Stimulated activated naive B cell treated with anti-CD40 and anti-IgM and Interleukin-4, amounts not matched to agents 10 μg/mL and 1 μg/mL and 100 μg/mL, for 72 hours (primary cell): ENCODE measurements at regions not wholly inside any gene's neighbourhood (a gene's known extent, or its start where the extent isn't known, plus 50 kb on each side); places are given as distances from the start of the nearest gene placed in this dataset.

ENCODE experiments used
- ATAC-seq, 2 donors: fragments of 150-1000 bp; cut with Tn5 transposase; replicated peaks; 2 replicates each; pipeline ENCODE4 v1.10.0; 2021; ENCODE audit warnings: moderate library complexity in 1 of 2
- DNase-seq: peaks from one replicate; pipeline ENCODE4 v3.0.0; 2021
- H3K27ac Mint-ChIP-seq: one replicate; pipeline ENCODE4 v1.8.0; 2022; ENCODE audit warnings: mild to moderate bottlenecking, mixed read lengths
- H3K27me3 Mint-ChIP-seq, 2 donors: one replicate each; pipeline ENCODE4 v1.8.0; 2022; ENCODE audit warnings: mixed read lengths in 2 of 2
- H3K36me3 Mint-ChIP-seq, 2 donors: one replicate each; pipeline ENCODE4 v1.8.0; 2022; ENCODE audit warnings: mixed read lengths in 2 of 2, mild to moderate bottlenecking in 1 of 2
- H3K4me1 Mint-ChIP-seq, 2 donors: one replicate each; pipeline ENCODE4 v1.8.0; 2022; ENCODE audit warnings: mixed read lengths in 2 of 2, mild to moderate bottlenecking in 1 of 2
- H3K4me3 Mint-ChIP-seq, 2 donors: one replicate each; pipeline ENCODE4 v1.8.0; 2022; ENCODE audit warnings: mild to moderate bottlenecking in 2 of 2, mixed read lengths in 2 of 2, moderate library complexity in 1 of 2
- H3K9me3 Mint-ChIP-seq, 2 donors: one replicate each; pipeline ENCODE4 v1.8.0; 2022; ENCODE audit warnings: mixed read lengths in 2 of 2, mild to moderate bottlenecking in 1 of 2

GRCh38 chrY:7825874-7826273 lies 914.3 kb upstream of the AMELY start:
- no peak overlapping the region for H3K27ac Mint-ChIP-seq
- no peaks in the 10 kb centered on the region for H3K9me3 Mint-ChIP-seq
- H3K36me3 Mint-ChIP-seq = no peaks in the 10 kb centered on the region
- no peaks in the 10 kb centered on the region for H3K4me1 Mint-ChIP-seq
- ATAC-seq = no peak
- no peak for DNase-seq
- no peaks in the 10 kb centered on the region for H3K27me3 Mint-ChIP-seq
- H3K4me3 Mint-ChIP-seq = no peak overlapping the region

GRCh38 chrY:7821295-7822035 lies 909.9 kb upstream of the AMELY start:
- Mint-ChIP-seq H3K27me3 (no peaks in the 10 kb centered on the region), H3K27ac (no peak overlapping the region), H3K4me3 (no peak overlapping the region), H3K4me1 (peaks cover 0 to 5% of the 10 kb centered on the region in 2 donors), H3K9me3 (no peaks in the 10 kb centered on the region), H3K36me3 (no peaks in the 10 kb centered on the region)
- ATAC-seq (no peak), DNase-seq (no peak)

GRCh38 chrY:7818924-7819323 lies 907.4 kb upstream of the AMELY start:
- Mint-ChIP-seq H3K36me3 (no peaks in the 10 kb centered on the region), H3K27ac (no peak overlapping the region), H3K4me3 (no peak overlapping the region), H3K27me3 (no peaks in the 10 kb centered on the region), H3K4me1 (peaks cover 0 to 10% of the 10 kb centered on the region in 2 donors), H3K9me3 (no peaks in the 10 kb centered on the region)
- peak in 1 of 2 donors; percentile 63 for ATAC-seq
- DNase-seq = no peak

GRCh38 chrY:7816567-7816966 lies 905.0 kb upstream of the AMELY start:
- Mint-ChIP-seq H3K9me3 (no peaks in the 10 kb centered on the region), H3K27me3 (no peaks in the 10 kb centered on the region), H3K36me3 (no peaks in the 10 kb centered on the region), H3K27ac (no peak overlapping the region), H3K4me1 (peaks cover 0 to 10% of the 10 kb centered on the region in 2 donors), H3K4me3 (no peak overlapping the region)
- no peak for DNase-seq
- ATAC-seq = peak in 1 of 2 donors; percentile 68

DNA sequence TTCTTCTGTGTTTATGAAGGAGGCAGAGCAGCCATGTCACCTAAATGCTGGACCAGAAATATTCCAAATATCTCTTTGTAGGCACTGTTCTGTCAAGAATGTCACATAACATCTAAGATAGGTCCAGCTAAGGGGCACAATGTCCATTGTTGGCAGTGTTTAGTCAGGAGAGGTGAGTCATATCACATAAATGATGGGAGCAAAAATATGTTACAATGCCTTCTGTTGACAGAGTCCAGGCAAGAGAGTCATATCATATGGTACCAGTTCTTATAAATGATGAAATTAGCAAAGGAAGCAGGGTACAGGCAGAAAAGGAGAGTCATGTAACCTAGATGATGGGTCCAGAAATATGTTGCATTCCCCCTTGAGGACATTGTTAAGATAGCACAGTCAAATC lies 904.4 kb upstream of the AMELY start:
- Mint-ChIP-seq H3K4me1 (peaks cover 0 to 10% of the 10 kb centered on the region in 2 donors), H3K4me3 (no peak overlapping the region)

DNA sequence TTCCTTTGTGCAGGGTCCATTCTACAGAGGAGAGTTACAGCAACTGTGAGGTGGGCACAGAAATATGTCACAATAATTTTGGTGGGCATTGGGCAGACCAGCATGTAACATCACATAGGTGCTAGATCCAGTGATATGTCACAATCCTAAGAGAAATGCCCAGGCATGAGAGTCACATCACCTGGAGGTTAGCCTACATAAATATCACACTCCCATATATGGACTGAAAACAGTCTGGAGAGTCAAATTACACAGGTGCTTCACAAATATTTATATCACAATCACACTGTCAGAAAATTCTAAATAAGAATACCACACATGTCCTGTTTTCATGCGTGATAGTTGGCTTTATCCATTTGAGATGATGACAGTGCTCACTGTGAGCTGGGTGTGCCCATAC lies 903.7 kb upstream of the AMELY start:
- ATAC-seq (no peak), DNase-seq (no peak)
- H3K27ac Mint-ChIP-seq = no peak overlapping the region
- no peaks in the 10 kb centered on the region for H3K36me3 Mint-ChIP-seq
- no peak overlapping the region for H3K4me3 Mint-ChIP-seq
- peaks cover 0 to 10% of the 10 kb centered on the region in 2 donors for H3K4me1 Mint-ChIP-seq
- no peaks in the 10 kb centered on the region for H3K9me3 Mint-ChIP-seq
- H3K27me3 Mint-ChIP-seq = no peaks in the 10 kb centered on the region

More for the DNA sequence above, 904.4 kb upstream of the AMELY start:
- Mint-ChIP-seq H3K27me3 (no peaks in the 10 kb centered on the region), H3K9me3 (no peaks in the 10 kb centered on the region), H3K27ac (no peak overlapping the region), H3K36me3 (no peaks in the 10 kb centered on the region)
- DNase-seq (no peak), ATAC-seq (no peak)

DNA sequence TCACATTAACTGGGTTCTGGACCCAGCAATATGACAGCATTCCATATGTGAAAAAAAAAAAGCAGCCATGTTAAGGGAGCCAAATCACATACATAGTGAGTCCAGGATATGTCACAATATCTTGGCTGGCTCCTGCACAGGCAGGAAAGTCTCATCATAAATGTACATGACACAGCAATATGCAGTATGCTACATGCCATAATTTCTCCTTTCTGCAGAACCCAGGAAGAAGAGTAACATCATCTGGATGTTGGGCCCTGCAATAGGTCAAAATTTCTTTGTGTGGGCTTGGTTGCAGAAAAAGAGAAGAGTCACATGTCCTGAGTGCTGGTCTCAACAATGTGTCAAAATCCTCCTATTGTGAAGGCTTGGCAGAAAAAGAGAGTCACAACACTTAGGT lies 902.8 kb upstream of the AMELY start:
- peaks cover 0 to 10% of the 10 kb centered on the region in 2 donors for H3K4me1 Mint-ChIP-seq
- DNase-seq = no peak
- no peak overlapping the region for H3K4me3 Mint-ChIP-seq
- no peaks in the 10 kb centered on the region for H3K9me3 Mint-ChIP-seq
- ATAC-seq = no peak
- H3K27ac Mint-ChIP-seq = no peak overlapping the region
- no peaks in the 10 kb centered on the region for H3K27me3 Mint-ChIP-seq
- no peaks in the 10 kb centered on the region for H3K36me3 Mint-ChIP-seq

DNA sequence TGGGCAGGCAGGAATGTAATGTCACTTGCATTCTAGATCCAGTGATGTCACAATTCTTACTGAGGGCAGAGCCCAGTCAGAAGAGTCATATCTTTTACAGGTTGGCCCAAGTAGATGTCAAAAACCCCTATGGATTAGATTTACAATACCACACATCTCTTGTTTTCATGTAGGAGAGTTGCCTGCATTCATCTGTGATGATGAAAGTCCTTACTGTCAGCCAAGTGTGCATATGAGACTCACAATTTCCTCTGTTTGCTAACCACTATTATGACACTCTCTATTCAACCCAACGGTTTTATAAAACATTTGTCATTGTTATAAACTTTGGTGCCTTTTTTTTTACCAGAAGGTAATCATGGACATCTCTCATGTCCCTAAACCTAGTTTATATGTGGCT lies 898.8 kb upstream of the AMELY start:
- Mint-ChIP-seq H3K4me1 (no peaks in the 10 kb centered on the region), H3K4me3 (no peak overlapping the region), H3K36me3 (no peaks in the 10 kb centered on the region), H3K9me3 (no peaks in the 10 kb centered on the region), H3K27ac (no peak overlapping the region), H3K27me3 (no peaks in the 10 kb centered on the region)
- ATAC-seq (no peak), DNase-seq (no peak)

DNA sequence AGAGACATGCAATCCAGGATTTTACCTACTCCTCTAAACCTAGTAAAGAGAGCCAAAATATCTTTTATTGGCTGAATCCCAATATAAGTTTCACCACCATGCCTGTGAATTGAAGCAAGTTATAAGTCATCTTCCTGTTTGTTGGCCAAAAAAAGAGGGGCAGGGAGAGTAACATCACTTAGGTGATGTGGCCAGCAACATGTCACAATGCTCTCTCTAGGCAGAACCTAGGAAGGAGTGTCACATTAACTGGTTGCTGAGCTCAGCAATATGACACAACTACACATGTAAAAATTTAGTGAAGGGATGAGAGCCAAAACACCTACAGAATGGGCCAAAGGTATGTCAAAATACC lies 895.9 kb upstream of the AMELY start:
- DNase-seq (no peak), ATAC-seq (no peak)
- Mint-ChIP-seq H3K4me3 (no peak overlapping the region), H3K27me3 (no peaks in the 10 kb centered on the region), H3K27ac (no peak overlapping the region), H3K4me1 (no peaks in the 10 kb centered on the region), H3K9me3 (no peaks in the 10 kb centered on the region), H3K36me3 (no peaks in the 10 kb centered on the region)

DNA sequence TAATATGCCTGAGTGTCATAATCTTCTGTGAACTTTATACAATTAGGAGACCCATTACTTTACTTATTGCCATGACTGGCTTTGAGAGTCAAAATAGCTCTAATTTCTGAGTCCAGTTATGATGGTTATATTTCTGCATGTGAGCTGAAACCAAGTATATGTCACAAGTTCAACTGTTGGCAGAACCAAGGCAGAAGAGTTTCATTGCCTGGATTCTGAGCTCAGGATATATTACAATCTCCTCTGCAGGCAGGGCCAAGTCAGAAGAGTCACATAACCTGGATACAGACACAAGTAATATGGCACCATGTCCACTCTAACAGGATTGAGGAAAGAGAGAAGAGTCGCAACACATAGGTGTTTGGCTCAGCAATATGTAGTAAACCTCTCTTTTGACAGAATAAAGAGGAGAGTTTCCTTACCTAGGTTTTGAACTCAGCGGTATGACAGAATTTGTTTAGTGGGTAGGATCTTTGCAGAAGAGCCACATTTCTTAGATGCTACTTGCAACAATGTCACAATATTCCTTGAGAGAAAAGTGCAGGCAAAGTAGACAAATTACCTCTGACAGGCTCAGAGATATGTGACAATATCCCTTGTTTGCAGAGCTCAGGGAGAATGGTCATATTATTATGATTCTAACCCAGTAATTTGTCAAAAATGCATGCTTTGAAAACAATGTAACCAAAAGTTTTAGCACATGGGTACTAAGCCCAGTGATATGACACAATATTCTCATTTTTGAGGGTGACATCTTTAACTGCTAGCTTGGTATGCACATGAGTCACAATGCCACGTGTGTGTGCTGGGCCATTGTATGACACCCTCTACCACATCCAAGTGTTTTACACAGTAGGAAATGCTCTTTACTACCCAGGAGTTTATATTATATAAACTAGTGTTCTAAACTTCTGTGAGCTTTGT lies 895.3 kb upstream of the AMELY start:
- Mint-ChIP-seq H3K4me3 (no peak overlapping the region), H3K9me3 (no peaks in the 10 kb centered on the region), H3K36me3 (no peaks in the 10 kb centered on the region), H3K27ac (no peak overlapping the region), H3K27me3 (no peaks in the 10 kb centered on the region), H3K4me1 (no peaks in the 10 kb centered on the region)
- DNase-seq (no peak), ATAC-seq (no peak)

- H3K27ac Mint-ChIP-seq = no peak overlapping the region
- H3K9me3 Mint-ChIP-seq = peaks cover 0 to 6% of the 10 kb centered on the region in 2 donors
- no peaks in the 10 kb centered on the region for H3K4me1 Mint-ChIP-seq
- H3K27me3 Mint-ChIP-seq = no peaks in the 10 kb centered on the region
- DNase-seq (no peak), ATAC-seq (no peak)
- no peaks in the 10 kb centered on the region for H3K36me3 Mint-ChIP-seq
- no peak overlapping the region for H3K4me3 Mint-ChIP-seq
These were observed 894.1 kb upstream of the AMELY start for GRCh38 chrY:7805624-7806023.

DNA sequence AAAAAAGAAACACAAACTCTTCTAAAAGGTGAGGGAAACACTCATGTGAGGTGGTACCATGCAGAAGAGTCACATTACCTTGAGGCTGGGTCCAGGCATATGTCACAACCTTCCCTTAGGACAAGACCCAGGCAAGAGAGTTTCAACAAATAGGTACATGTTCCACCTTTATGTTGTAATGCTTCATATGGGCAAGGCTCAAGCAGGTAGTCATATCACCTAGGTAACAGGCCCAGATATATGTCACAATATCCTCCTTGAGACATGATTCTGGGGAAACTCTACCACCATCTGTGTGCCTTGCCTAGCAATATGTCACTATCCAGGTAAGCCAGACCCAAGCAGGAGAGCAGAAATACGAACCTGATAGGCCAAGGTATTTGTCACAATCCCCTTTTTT lies 892.2 kb upstream of the AMELY start:
- Mint-ChIP-seq H3K4me1 (no peaks in the 10 kb centered on the region), H3K4me3 (no peak overlapping the region), H3K9me3 (peaks cover 0 to 8% of the 10 kb centered on the region in 2 donors), H3K27me3 (no peaks in the 10 kb centered on the region), H3K27ac (no peak overlapping the region), H3K36me3 (no peaks in the 10 kb centered on the region)
- no peak for ATAC-seq
- no peak for DNase-seq

DNA sequence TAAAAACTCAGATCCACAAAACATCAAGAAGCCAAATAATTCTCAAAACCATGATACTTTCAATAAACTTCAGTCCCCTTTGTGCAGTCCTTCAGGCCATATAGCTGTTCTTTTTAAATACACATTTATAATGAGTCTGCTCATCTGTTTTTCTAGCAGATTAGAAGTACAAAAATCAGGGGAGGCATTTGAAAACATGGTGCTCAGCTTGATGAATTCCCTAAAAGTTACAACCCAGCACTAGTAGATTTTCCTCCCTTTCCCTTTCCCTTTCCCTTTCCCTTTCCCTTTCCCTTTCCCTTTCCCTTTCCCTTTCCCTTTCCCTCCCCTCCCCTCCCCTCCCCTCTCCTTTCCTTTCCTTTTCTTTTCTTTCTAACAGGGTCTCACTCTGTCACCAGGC lies 884.6 kb upstream of the AMELY start:
- Mint-ChIP-seq H3K4me3 (no peak overlapping the region), H3K27me3 (no peaks in the 10 kb centered on the region), H3K36me3 (no peaks in the 10 kb centered on the region), H3K9me3 (peaks cover 0 to 5% of the 10 kb centered on the region in 2 donors), H3K4me1 (peaks cover 0 to 7% of the 10 kb centered on the region in 2 donors), H3K27ac (no peak overlapping the region)
- no peak for ATAC-seq
- no peak for DNase-seq

DNA sequence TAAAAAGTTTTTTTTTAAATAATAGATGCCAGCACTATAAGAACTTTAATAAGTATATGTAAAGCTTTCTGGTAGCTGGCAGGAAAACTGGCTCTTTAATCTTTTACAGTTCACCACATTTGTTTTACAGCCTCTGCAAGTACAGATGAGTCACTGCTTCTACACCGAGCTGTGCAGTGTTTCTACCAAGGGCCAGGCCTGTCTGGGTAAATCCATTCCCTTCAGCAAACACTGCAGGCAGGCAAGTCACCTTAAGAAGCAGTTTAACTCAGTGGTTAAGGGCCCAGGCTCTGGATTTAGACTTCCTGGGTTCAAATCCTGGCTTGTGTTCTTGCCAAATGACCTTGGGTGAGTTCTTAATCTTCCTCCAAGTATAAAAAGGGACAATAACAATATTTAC lies 882.9 kb upstream of the AMELY start:
- DNase-seq = no peak
- Mint-ChIP-seq H3K27ac (no peak overlapping the region), H3K4me3 (no peak overlapping the region), H3K36me3 (no peaks in the 10 kb centered on the region), H3K4me1 (peaks cover 0 to 7% of the 10 kb centered on the region in 2 donors), H3K9me3 (peaks cover 0 to 1% of the 10 kb centered on the region in 2 donors), H3K27me3 (no peaks in the 10 kb centered on the region)
- no peak for ATAC-seq

DNA sequence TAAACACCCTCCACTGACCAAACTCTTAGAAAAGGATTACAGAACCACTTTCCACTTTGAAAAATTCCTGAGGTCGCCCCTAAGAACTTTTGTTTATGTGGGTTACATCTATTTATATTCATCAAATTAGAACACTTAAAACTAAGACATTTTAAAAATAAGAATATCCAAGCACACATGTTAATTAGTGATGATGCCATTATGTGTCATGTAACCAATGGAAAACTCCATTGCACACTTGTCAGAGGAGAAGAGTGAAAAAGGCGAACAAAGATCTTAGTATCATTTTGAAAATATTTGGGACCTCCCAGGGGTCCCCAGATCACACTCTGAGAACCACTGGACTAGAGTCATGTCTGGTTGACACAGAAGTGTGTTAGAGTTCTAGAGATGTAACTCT lies 882.4 kb upstream of the AMELY start:
- DNase-seq (no peak), ATAC-seq (no peak)
- H3K4me3 Mint-ChIP-seq = no peak overlapping the region
- H3K27me3 Mint-ChIP-seq = no peaks in the 10 kb centered on the region
- no peaks in the 10 kb centered on the region for H3K36me3 Mint-ChIP-seq
- H3K27ac Mint-ChIP-seq = no peak overlapping the region
- peaks cover 0 to 7% of the 10 kb centered on the region in 2 donors for H3K4me1 Mint-ChIP-seq
- peaks cover 0 to 2% of the 10 kb centered on the region in 2 donors for H3K9me3 Mint-ChIP-seq
